ENCODE measurements at regions not wholly inside any gene's neighbourhood (a gene's known extent, or its start where the extent isn't known, plus 50 kb on each side); places are given as distances from the start of the nearest gene placed in this dataset.

- Mint-ChIP-seq H3K9me3 (ENCODE audit: unreplicated experiment) (no peaks in the 10 kb centered on the region), H3K4me1 (ENCODE audit: unreplicated experiment) (no peaks in the 10 kb centered on the region), H3K27ac (ENCODE audit: unreplicated experiment) (no peak overlapping the region), H3K4me3 (ENCODE audit: unreplicated experiment) (no peak overlapping the region), H3K27me3 (ENCODE audit: unreplicated experiment) (peaks cover 71% of the 10 kb centered on the region), H3K36me3 (ENCODE audit: unreplicated experiment) (no peaks in the 10 kb centered on the region)
- peak; percentile 92 for TF ChIP-seq CTCF (IDR thresholded peaks at IDR 0.05)
- no peak for DNase-seq (ENCODE audit: extremely low spot score, unreplicated experiment)
Observed at GRCh38 chr16:82263521-82264143, 93.6 kb upstream of the MPHOSPH6 start.

DNA sequence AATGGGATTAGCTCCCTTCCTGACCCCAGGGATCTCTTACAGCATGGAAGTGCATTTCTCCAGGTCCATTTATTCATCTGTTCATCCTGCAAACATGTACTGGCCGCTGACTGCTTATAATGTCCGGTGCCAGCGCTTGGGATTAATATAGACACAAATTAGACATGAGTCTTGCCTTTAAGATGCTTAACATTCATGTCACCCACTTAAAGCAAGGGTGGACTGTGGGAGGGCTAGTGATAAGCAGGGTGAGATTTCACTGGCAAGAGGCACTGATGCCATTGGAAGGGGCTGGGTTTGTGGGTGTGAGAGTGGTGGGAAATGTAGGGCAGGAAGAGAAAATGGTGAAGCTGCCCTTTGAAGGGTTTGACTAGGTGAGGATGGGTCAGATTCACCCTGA lies 92.2 kb upstream of the MPHOSPH6 start:
- Mint-ChIP-seq H3K9me3 (ENCODE audit: unreplicated experiment) (no peaks in the 10 kb centered on the region), H3K4me3 (ENCODE audit: unreplicated experiment) (no peak overlapping the region), H3K36me3 (ENCODE audit: unreplicated experiment) (no peaks in the 10 kb centered on the region), H3K27ac (ENCODE audit: unreplicated experiment) (no peak overlapping the region), H3K4me1 (ENCODE audit: unreplicated experiment) (no peaks in the 10 kb centered on the region), H3K27me3 (ENCODE audit: unreplicated experiment) (peaks cover 70% of the 10 kb centered on the region)
- TF ChIP-seq CTCF (IDR thresholded peaks at IDR 0.05) = no peak
- no peak for DNase-seq (ENCODE audit: extremely low spot score, unreplicated experiment)

GRCh38 chr16:82260212-82260795 lies 90.3 kb upstream of the MPHOSPH6 start:
- Mint-ChIP-seq H3K4me1 (ENCODE audit: unreplicated experiment) (no peaks in the 10 kb centered on the region), H3K27me3 (ENCODE audit: unreplicated experiment) (peaks cover 56% of the 10 kb centered on the region)

DNA sequence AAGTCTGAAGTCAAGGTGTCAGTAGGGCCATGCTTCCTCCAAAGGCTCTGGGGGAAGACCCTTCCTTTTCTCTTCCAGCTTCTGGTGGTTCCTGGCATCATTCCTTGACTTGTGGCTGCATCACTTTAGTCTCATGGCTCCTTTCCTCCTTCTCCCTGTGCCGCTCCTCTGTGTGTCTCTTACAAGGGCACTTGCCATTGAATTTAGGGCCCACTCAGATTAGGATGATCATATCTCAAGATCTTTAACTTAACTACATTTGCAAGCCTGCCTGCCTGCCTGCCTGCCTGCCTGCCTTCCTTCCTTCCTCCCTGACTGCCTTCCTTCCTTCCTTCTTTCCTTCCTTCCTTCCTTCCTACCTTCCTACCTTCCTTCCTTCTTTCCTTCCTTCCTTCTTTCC lies 89.7 kb upstream of the MPHOSPH6 start:
- Mint-ChIP-seq H3K36me3 (ENCODE audit: unreplicated experiment) (no peaks in the 10 kb centered on the region), H3K4me3 (ENCODE audit: unreplicated experiment) (no peak overlapping the region), H3K27me3 (ENCODE audit: unreplicated experiment) (peaks cover 54% of the 10 kb centered on the region), H3K9me3 (ENCODE audit: unreplicated experiment) (no peaks in the 10 kb centered on the region), H3K27ac (ENCODE audit: unreplicated experiment) (no peak overlapping the region), H3K4me1 (ENCODE audit: unreplicated experiment) (no peaks in the 10 kb centered on the region)
- TF ChIP-seq CTCF (IDR thresholded peaks at IDR 0.05) = no peak
- DNase-seq (ENCODE audit: extremely low spot score, unreplicated experiment) = no peak

More at GRCh38 chr16:82260212-82260795, 90.3 kb upstream of the MPHOSPH6 start:
- TF ChIP-seq CTCF (IDR thresholded peaks at IDR 0.05) = no peak
- Mint-ChIP-seq H3K9me3 (ENCODE audit: unreplicated experiment) (no peaks in the 10 kb centered on the region), H3K27ac (ENCODE audit: unreplicated experiment) (no peak overlapping the region), H3K36me3 (ENCODE audit: unreplicated experiment) (no peaks in the 10 kb centered on the region), H3K4me3 (ENCODE audit: unreplicated experiment) (no peak overlapping the region)
- DNase-seq (ENCODE audit: extremely low spot score, unreplicated experiment) = no peak

DNA sequence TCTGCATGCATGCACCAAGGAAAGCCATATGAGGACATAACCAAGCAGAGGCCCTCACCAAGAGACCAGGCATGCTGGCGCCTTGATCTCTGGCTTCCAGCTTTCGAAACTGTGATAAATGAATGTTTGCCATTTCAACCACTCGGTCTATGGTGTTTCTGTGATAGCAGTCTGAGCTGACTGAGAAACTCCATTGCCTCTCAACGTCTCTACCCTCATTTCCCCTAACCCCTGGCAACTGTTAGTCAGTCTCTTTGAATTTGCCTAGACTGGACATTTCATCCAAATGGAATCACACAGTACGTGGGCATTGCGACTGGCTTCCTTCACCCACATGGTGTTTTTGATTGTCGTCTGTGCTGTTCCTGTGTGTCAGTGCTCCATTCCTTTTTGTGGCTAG lies 88.0 kb upstream of the MPHOSPH6 start:
- H3K36me3 Mint-ChIP-seq (ENCODE audit: unreplicated experiment) = no peaks in the 10 kb centered on the region
- no peak for TF ChIP-seq CTCF (IDR thresholded peaks at IDR 0.05)
- H3K27ac Mint-ChIP-seq (ENCODE audit: unreplicated experiment) = no peak overlapping the region
- no peaks in the 10 kb centered on the region for H3K9me3 Mint-ChIP-seq (ENCODE audit: unreplicated experiment)
- H3K27me3 Mint-ChIP-seq (ENCODE audit: unreplicated experiment) = peaks cover 41% of the 10 kb centered on the region
- H3K4me3 Mint-ChIP-seq (ENCODE audit: unreplicated experiment) = no peak overlapping the region
- H3K4me1 Mint-ChIP-seq (ENCODE audit: unreplicated experiment) = no peaks in the 10 kb centered on the region
- DNase-seq (ENCODE audit: extremely low spot score, unreplicated experiment) = no peak

Measured in osteocyte (in vitro differentiated cells).